Transverse colon (tissue), 4 donors: ENCODE measurements at regions not wholly inside any gene's neighbourhood (a gene's known extent, or its start where the extent isn't known, plus 50 kb on each side); places are given as distances from the start of the nearest gene placed in this dataset.

Experiments used
- DNase-seq: peaks from one replicate; pipeline ENCODE4 v3.0.0-alpha.2; 2019
- H3K27ac ChIP-seq, 4 donors: fragments of 200-600 bp; sonication (generic); 2 replicates each; pipeline ENCODE4 v1.5.1; 2016 to 2018; ENCODE audit warnings: inconsistent platforms in 4 of 4
- H3K27me3 ChIP-seq: fragments of 200-600 bp; sonication (generic); 2 replicates; pipeline ENCODE4 v1.5.1; 2017; ENCODE audit warnings: inconsistent platforms
- H3K36me3 ChIP-seq, 4 donors: fragments of 200-600 bp; sonication (generic); 2 replicates each; pipeline ENCODE4 v1.5.1; 2017 to 2019; ENCODE audit warnings: inconsistent platforms in 4 of 4
- H3K4me1 ChIP-seq, 4 donors: fragments of 200-600 bp; sonication (generic); 2 replicates each; pipeline ENCODE4 v1.5.1; 2017 to 2020; ENCODE audit warnings: inconsistent platforms in 4 of 4
- H3K4me3 ChIP-seq, 4 donors: fragments of 200-600 bp; sonication (generic); 1 replicate in 1 of 4; 2 replicates in 3 of 4; pipeline versions ENCODE4 v1.5.1 to v1.6.1; 2017 to 2019; ENCODE audit warnings: inconsistent platforms in 4 of 4
- H3K9me3 ChIP-seq, 2 donors: fragments of 200-600 bp; sonication (generic); 2 replicates each; pipeline ENCODE4 v1.5.1; 2017 to 2019; ENCODE audit warnings: inconsistent platforms in 2 of 2
- EP300 ChIP-seq: sonication (generic); formaldehyde crosslinking; IDR thresholded peaks from one replicate; pipeline ENCODE4 v1.6.1; 2017; ENCODE audit warnings: antibody characterized with exemption, low read depth
- POLR2A ChIP-seq: fragments of 450-650 bp; IDR thresholded peaks from one replicate; pipeline ENCODE4 v1.6.1; 2016; ENCODE audit warnings: antibody characterized with exemption, mild to moderate bottlenecking, moderate library complexity
- POLR2AphosphoS5 ChIP-seq, 3 donors: sonication (generic); formaldehyde crosslinking; IDR thresholded peaks; one replicate each; pipeline ENCODE4 v1.6.1; 2016; ENCODE audit warnings: antibody characterized with exemption in 3 of 3
- WGBS, 2 donors: methylation state at CpG; one replicate each; pipeline ENCODE4 v1.1.5; 2018; ENCODE audit warnings: low coverage in 1 of 2; 5-methylcytosine and 5-hydroxymethylcytosine counted together
- in situ Hi-C, 4 donors: fragments of 200-750 bp; cut with MboI; loops; one replicate each; pipeline versions ENCODE4 v1.15.0 to v1.15.1; 2017; ENCODE audit warnings: low sequenced_read_pairs in 3 of 4, low pct_ligation_motif_present in 1 of 4, low pct_unique_long_range_greater_than_20kb in 1 of 4
- intact Hi-C: fragments of 100-400 bp; cut with DNase I; formaldehyde crosslinking; loops from one replicate; pipeline ENCODE4 v1.15.1; 2023; ENCODE audit warnings: low total_unique reads
- TF ChIP-seq, protein P1 (sequence below), 5 experiments: fragments of 200-600 bp in 3 of 5; fragments of 450-650 bp in 2 of 5; sonication (generic) in 3 of 5; IDR thresholded peaks; 1 replicate in 2 of 5; 2 replicates in 3 of 5; pipeline ENCODE4 v1.5.1; 2016 to 2017; ENCODE audit warnings: antibody characterized with exemption in 5 of 5, inconsistent platforms in 3 of 5, mild to moderate bottlenecking in 2 of 5, moderate library complexity in 1 of 5

DNA sequence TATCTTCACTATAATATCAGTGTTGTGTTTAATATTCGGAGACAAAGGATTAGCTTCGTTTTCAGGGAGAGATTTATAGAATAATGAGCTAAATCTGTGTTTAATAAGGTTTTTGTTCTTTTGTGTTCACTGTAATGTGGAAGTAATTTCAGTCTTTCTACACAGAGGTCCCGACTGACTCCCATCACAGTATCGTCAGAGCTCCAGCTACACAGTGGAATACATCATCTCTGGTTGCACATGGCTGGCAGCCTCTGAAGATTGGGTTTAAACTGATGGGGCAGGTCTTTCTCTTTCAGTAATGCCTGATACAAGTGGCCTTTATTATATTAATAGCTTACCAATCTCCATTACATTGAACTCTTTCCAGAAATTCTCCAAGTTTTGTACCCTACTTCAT lies 736.7 kb upstream of the RIOK2 start:
- in situ Hi-C loops (no loop called here), intact Hi-C loops (no loop called here)
- TF ChIP-seq EP300 (no peak), POLR2AphosphoS5 (IDR thresholded peaks at IDR 0.05) (no peak), POLR2A (no peak)
- TF ChIP-seq, protein P1, sequence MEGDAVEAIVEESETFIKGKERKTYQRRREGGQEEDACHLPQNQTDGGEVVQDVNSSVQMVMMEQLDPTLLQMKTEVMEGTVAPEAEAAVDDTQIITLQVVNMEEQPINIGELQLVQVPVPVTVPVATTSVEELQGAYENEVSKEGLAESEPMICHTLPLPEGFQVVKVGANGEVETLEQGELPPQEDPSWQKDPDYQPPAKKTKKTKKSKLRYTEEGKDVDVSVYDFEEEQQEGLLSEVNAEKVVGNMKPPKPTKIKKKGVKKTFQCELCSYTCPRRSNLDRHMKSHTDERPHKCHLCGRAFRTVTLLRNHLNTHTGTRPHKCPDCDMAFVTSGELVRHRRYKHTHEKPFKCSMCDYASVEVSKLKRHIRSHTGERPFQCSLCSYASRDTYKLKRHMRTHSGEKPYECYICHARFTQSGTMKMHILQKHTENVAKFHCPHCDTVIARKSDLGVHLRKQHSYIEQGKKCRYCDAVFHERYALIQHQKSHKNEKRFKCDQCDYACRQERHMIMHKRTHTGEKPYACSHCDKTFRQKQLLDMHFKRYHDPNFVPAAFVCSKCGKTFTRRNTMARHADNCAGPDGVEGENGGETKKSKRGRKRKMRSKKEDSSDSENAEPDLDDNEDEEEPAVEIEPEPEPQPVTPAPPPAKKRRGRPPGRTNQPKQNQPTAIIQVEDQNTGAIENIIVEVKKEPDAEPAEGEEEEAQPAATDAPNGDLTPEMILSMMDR (IDR thresholded peaks at IDR 0.05): no peak
- peaks cover 0 to 2% (median under 1%) of the 10 kb centered on the region in 4 donors for H3K4me1 ChIP-seq
- no peak for DNase-seq
- no peak overlapping the region for H3K27ac ChIP-seq
- no peaks in the 10 kb centered on the region for H3K9me3 ChIP-seq
- no peak overlapping the region for H3K4me3 ChIP-seq
- H3K36me3 ChIP-seq: no peaks in the 10 kb centered on the region
- H3K27me3 ChIP-seq: no peaks in the 10 kb centered on the region
- WGBS, 2 donors: 80 to 86% methylated on average over 4 of the region's 4 CpGs

DNA sequence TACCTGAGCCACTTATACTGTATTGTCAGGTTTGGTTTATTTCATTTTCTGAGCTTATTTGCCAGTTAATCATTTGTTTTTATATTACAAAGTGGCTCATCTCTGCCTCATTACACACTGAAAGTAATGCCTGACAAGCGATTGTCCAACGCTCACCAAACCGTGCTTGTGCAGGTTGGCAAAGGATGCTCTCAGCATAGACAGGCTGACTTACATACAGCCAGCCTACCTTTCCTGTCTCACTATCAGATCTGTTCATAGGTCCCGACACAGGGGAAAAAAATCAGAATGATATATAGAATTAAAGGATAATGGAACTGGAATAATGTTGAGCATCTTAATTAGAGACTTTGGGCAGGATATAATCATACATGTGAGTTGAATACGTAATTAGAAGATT lies 739.7 kb upstream of the RIOK2 start:
- intact Hi-C loops: no loop called here
- Histone ChIP-seq H3K4me1 (no peaks in the 10 kb centered on the region), H3K27me3 (no peaks in the 10 kb centered on the region), H3K4me3 (no peak overlapping the region), H3K27ac (no peak overlapping the region), H3K9me3 (no peaks in the 10 kb centered on the region), H3K36me3 (no peaks in the 10 kb centered on the region)
- TF ChIP-seq, protein P1 (IDR thresholded peaks at IDR 0.05): no peak
- TF ChIP-seq EP300 (no peak), POLR2AphosphoS5 (IDR thresholded peaks at IDR 0.05) (no peak), POLR2A (no peak)
- in situ Hi-C loops: no loop called here
- WGBS, 2 donors: 91 to 95% methylated on average over 4 to 5 of the region's 5 CpGs
- DNase-seq: no peak

DNA sequence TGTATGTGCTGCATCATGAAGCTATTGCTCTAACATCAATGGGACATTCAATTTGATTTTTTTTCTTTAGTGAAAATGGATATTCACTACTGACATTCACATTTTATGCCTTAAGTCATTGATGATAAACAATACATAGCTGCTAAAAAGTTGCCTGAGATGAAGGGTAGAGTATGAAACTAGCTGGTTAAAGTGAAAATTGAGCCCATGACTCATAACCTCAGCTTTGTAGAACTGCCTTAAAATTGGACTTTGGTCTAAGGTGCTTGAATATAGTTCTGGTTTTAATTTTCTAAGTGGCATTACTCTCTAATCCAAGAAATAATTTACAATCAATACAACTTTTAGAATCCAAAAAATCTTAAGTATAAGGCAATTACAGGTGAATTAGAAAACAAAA lies 740.4 kb upstream of the RIOK2 start:
- no peaks in the 10 kb centered on the region for H3K36me3 ChIP-seq
- H3K4me1 ChIP-seq: no peaks in the 10 kb centered on the region
- in situ Hi-C loops: no loop called here
- no peak overlapping the region for H3K4me3 ChIP-seq
- no peaks in the 10 kb centered on the region for H3K9me3 ChIP-seq
- intact Hi-C loops: no loop called here
- no peak overlapping the region for H3K27ac ChIP-seq
- DNase-seq: no peak
- TF ChIP-seq POLR2A (no peak), POLR2AphosphoS5 (IDR thresholded peaks at IDR 0.05) (no peak), EP300 (no peak)
- TF ChIP-seq, protein P1 (IDR thresholded peaks at IDR 0.05): no peak
- no peaks in the 10 kb centered on the region for H3K27me3 ChIP-seq

DNA sequence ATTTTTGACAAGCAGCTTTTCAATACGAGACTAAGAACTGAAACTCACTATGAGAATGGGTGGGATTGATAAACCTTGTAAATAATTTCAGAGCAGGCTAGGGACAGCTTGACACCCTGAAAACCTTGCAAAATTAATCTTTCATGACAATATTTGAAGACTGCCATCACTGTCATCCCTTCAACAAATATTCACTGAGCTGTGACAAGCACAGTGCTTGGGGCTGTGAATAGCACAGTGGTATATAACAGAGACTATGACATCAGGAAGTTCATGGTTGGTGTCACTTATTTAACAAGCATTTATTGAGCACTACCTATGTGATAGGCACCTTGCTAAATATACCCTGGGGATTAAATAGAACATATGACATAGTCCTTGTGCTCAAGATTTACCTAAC lies 741.0 kb upstream of the RIOK2 start:
- H3K9me3 ChIP-seq: no peaks in the 10 kb centered on the region
- WGBS, 2 donors: 81 to 100% methylated on average over 1 of the region's 1 CpG
- TF ChIP-seq, protein P1 (IDR thresholded peaks at IDR 0.05): no peak
- TF ChIP-seq POLR2AphosphoS5 (IDR thresholded peaks at IDR 0.05) (no peak), EP300 (no peak), POLR2A (no peak)
- H3K27me3 ChIP-seq: no peaks in the 10 kb centered on the region
- no peak for DNase-seq
- H3K4me3 ChIP-seq: no peak overlapping the region
- no peaks in the 10 kb centered on the region for H3K4me1 ChIP-seq
- no peaks in the 10 kb centered on the region for H3K36me3 ChIP-seq
- H3K27ac ChIP-seq: no peak overlapping the region
- intact Hi-C loops: no loop called here
- in situ Hi-C loops: no loop called here
